PC-9 (cell line): ENCODE measurements at regions not wholly inside any gene's neighbourhood (a gene's known extent, or its start where the extent isn't known, plus 50 kb on each side); places are given as distances from the start of the nearest gene placed in this dataset.

Source experiments
- CTCF ChIP-seq: fragments of 200-600 bp; sonication (generic); conservative IDR thresholded peaks from 2 replicates; pipeline ENCODE4 v1.6.1; 2017; ENCODE audit warnings: mixed run types, antibody characterized with exemption, mild to moderate bottlenecking, moderate library complexity
- EZH2 ChIP-seq: fragments of 200-600 bp; sonication (generic); IDR thresholded peaks from 2 replicates; pipeline ENCODE4 v1.8.0; 2017; ENCODE audit warnings: antibody characterized with exemption, low read depth

GRCh38 chr9:95816716-95817115 lies 58.8 kb upstream of the ERCC6L2 start:
- TF ChIP-seq CTCF (no peak), EZH2 (no peak)
